ENCODE measurements at regions not wholly inside any gene's neighbourhood (a gene's known extent, or its start where the extent isn't known, plus 50 kb on each side); places are given as distances from the start of the nearest gene placed in this dataset.
"Not testable (repeated sequence)": the region's sequence is repeated elsewhere in the genome, so short reads cannot be mapped to it uniquely, and the experiment has no call there.

GRCh38 chr11:3444420-3444744 is 65.4 kb upstream of the ZNF195 start:
- DNase-seq (ENCODE audit: low read depth in 2 of 2), result not testable (repeated sequence)

GRCh38 chr11:3443700-3444419 is 64.9 kb upstream of the ZNF195 start:
- DNase-seq (ENCODE audit: low read depth in 2 of 2), result not testable (repeated sequence)

- not testable (repeated sequence) for DNase-seq (ENCODE audit: low read depth in 2 of 2)
Observed at GRCh38 chr11:3437441-3437840, 58.5 kb upstream of the ZNF195 start.

- no peak for DNase-seq (ENCODE audit: low read depth in 2 of 2)
Observed at GRCh38 chr11:3434976-3435375, 56.0 kb upstream of the ZNF195 start.

- DNase-seq (ENCODE audit: low read depth in 2 of 2), result not testable (repeated sequence)
Observed at GRCh38 chr11:3429191-3429590, 50.2 kb upstream of the ZNF195 start.

All from fibroblast of skin of left biceps (primary cell).